ENCODE measurements at regions not wholly inside any gene's neighbourhood (a gene's known extent, or its start where the extent isn't known, plus 50 kb on each side); places are given as distances from the start of the nearest gene placed in this dataset.

GRCh38 chr11:90310210-90310609 lies 87.4 kb upstream of the CHORDC1 start:
- Histone ChIP-seq H2BK20ac (ENCODE audit: low read depth, low read length) (no peak overlapping the region), H4K20me1 (ENCODE audit: insufficient read depth, low read length) (no peaks in the 10 kb centered on the region), H3K4ac (ENCODE audit: low read depth, low read length) (no peak overlapping the region), H4K91ac (ENCODE audit: insufficient read depth, low read depth, low read length) (no peak overlapping the region), H3K79me1 (ENCODE audit: low read depth in 1 of 2, low read length in 2 of 2) (no peaks in the 10 kb centered on the region), H2BK15ac (ENCODE audit: low read depth, low read length) (no peak overlapping the region), H3K9me1 (ENCODE audit: insufficient read depth, low read length) (no peaks in the 10 kb centered on the region), H3K4me2 (ENCODE audit: low read depth, low read length) (no peak overlapping the region), H4K5ac (ENCODE audit: low read depth, low read length) (no peak overlapping the region), H3K23ac (ENCODE audit: low read depth, low read length) (no peak overlapping the region), H2AFZ (replicated peaks; ENCODE audit: low read length, poor library complexity) (no peak overlapping the region), H3K9ac (ENCODE audit: low read depth, low read length) (no peak overlapping the region), H3K4me3 (ENCODE audit: insufficient read depth, low read depth, low read length) (no peak overlapping the region), H2AK5ac (ENCODE audit: low read depth, low read length) (no peak overlapping the region), H3K56ac (ENCODE audit: extremely low read depth, insufficient read depth, low read length) (no peak overlapping the region), H2BK120ac (ENCODE audit: low read depth, low read length) (no peak overlapping the region), H3K9me3 (ENCODE audit: control insufficient read depth, insufficient read depth, low read length) (no peaks in the 10 kb centered on the region; the same call in 1 of the 2 replicates), H3K27me3 (ENCODE audit: control insufficient read depth, insufficient read depth, low read length) (no peaks in the 10 kb centered on the region), H3K4me1 (ENCODE audit: control insufficient read depth, insufficient read depth, low read length) (no peaks in the 10 kb centered on the region), H3K18ac (ENCODE audit: low read depth, low read length) (no peak overlapping the region), H2BK5ac (ENCODE audit: low read depth, low read length, poor library complexity, severe bottlenecking) (no peak overlapping the region), H3K36me3 (ENCODE audit: control insufficient read depth, insufficient read depth, low read length) (no peaks in the 10 kb centered on the region), H3K14ac (replicated peaks; ENCODE audit: low read depth, low read length) (no peak overlapping the region), H2AK9ac (replicated peaks; ENCODE audit: low read depth, low read length, poor library complexity) (no peak overlapping the region), H4K8ac (ENCODE audit: low read depth in 2 of 2, low read length in 2 of 2) (no peak overlapping the region), H3K27ac (ENCODE audit: insufficient read depth, low read length) (no peak overlapping the region)
- CTCF ChIA-PET: no interaction called here
- no TSS peak for BruUV-seq (replicated peaks)
- dilution Hi-C loops (cut with HindIII; ENCODE audit: low sequenced_read_pairs, unreplicated experiment): no loop called here
- in situ Hi-C loops (cut with MboI; ENCODE audit: low sequenced_read_pairs): no loop called here
- no peak for ATAC-seq (ENCODE audit: low read depth)
- intact Hi-C loops (cut with micrococcal nuclease): no loop called here
- POLR2A ChIA-PET (ENCODE audit: unreplicated experiment): no interaction called here
- DNase-seq: no peak
- TF ChIP-seq CTCF (conservative IDR thresholded peaks at IDR 0.05; ENCODE audit: low read depth, low read length) (no peak), POLR2A (IDR thresholded peaks at IDR 0.05; ENCODE audit: low read depth, low read length) (no peak), CEBPB (IDR thresholded peaks at IDR 0.05; ENCODE audit: low read depth, low read length) (no peak), NFE2L2 (IDR thresholded peaks at IDR 0.05; ENCODE audit: low read depth, low read length) (no peak), SMC3 (IDR thresholded peaks at IDR 0.05; ENCODE audit: low read depth, low read length) (no peak), MAFK (IDR thresholded peaks at IDR 0.05; ENCODE audit: low read depth, low read length) (no peak), ELK1 (IDR thresholded peaks at IDR 0.05; ENCODE audit: borderline replicate concordance, low read depth, low read length) (no peak), RFX5 (IDR thresholded peaks at IDR 0.05; ENCODE audit: low read depth, low read length) (no peak), MAZ (IDR thresholded peaks at IDR 0.05; ENCODE audit: borderline replicate concordance, low read depth, low read length) (no peak), USF2 (IDR thresholded peaks at IDR 0.05; ENCODE audit: low read depth, low read length) (no peak), CHD1 (IDR thresholded peaks at IDR 0.05; ENCODE audit: low read depth, low read length) (no peak), FOS (IDR thresholded peaks at IDR 0.05; ENCODE audit: low read depth, low read length) (no peak), MXI1 (IDR thresholded peaks at IDR 0.05; ENCODE audit: borderline replicate concordance, low read depth, low read length) (no peak), RCOR1 (IDR thresholded peaks at IDR 0.05; ENCODE audit: insufficient replicate concordance, low read length) (no peak), BHLHE40 (IDR thresholded peaks at IDR 0.05; ENCODE audit: low read depth, low read length) (no peak)
- WGBS, 2 experiments (ENCODE audit: extremely low coverage in 2 of 2, insufficient read length in 1 of 2): no CpG with 5 or more reads among the region's 1 CpG

Data from IMR-90 (cell line).